H9 (cell line): ENCODE measurements at regions not wholly inside any gene's neighbourhood (a gene's known extent, or its start where the extent isn't known, plus 50 kb on each side); places are given as distances from the start of the nearest gene placed in this dataset.

Experiments
- DNase-seq: peaks from one replicate; pipeline ENCODE4 v3.0.0-alpha.2; 2017
- H2AFZ ChIP-seq: one replicate; pipeline ENCODE4 v1.6.1; 2013; ENCODE audit warnings: mild to moderate bottlenecking, low read length, control low read depth, moderate library complexity
- H2AK5ac ChIP-seq: 2 replicates; pipeline ENCODE4 v1.6.1; 2013; ENCODE audit warnings: low read length, control low read depth, mixed read lengths; ENCODE audit not compliant: insufficient read length
- H2BK120ac ChIP-seq: one replicate; pipeline ENCODE4 v1.6.1; 2013; ENCODE audit warnings: low read depth, mild to moderate bottlenecking, low read length, control low read depth, inconsistent platforms; ENCODE audit not compliant: poor library complexity, severe bottlenecking
- H2BK12ac ChIP-seq: 2 replicates; pipeline ENCODE4 v1.6.1; 2013; ENCODE audit warnings: low read length, control low read depth, mixed read lengths, low read depth; ENCODE audit not compliant: insufficient read length
- H2BK15ac ChIP-seq: 2 replicates; pipeline ENCODE4 v1.6.1; 2013; ENCODE audit warnings: low read depth, low read length, control low read depth
- H2BK20ac ChIP-seq: one replicate; pipeline ENCODE4 v1.6.1; 2013; ENCODE audit warnings: low read depth, mild to moderate bottlenecking, low read length, control low read depth, inconsistent platforms; ENCODE audit not compliant: poor library complexity, severe bottlenecking
- H2BK5ac ChIP-seq: 2 replicates; pipeline ENCODE4 v1.6.1; 2013; ENCODE audit warnings: low read length, control low read depth, mixed read lengths; ENCODE audit not compliant: insufficient read length
- H3K14ac ChIP-seq: 2 replicates; pipeline ENCODE4 v1.6.1; 2013; ENCODE audit warnings: low read length, control low read depth; ENCODE audit not compliant: insufficient read depth
- H3K18ac ChIP-seq: 2 replicates; pipeline ENCODE4 v1.6.1; 2013; ENCODE audit warnings: low read depth, mild to moderate bottlenecking, mixed read lengths, low read length, control low read depth; ENCODE audit not compliant: insufficient read length
- H3K23ac ChIP-seq: 2 replicates; pipeline ENCODE4 v1.6.1; 2013; ENCODE audit warnings: low read length, control low read depth, mixed read lengths, low read depth; ENCODE audit not compliant: insufficient read length
- H3K23me2 ChIP-seq: 2 replicates; pipeline ENCODE4 v1.6.1; 2013; ENCODE audit warnings: low read depth, mild to moderate bottlenecking, mixed read lengths, low read length, control low read depth; ENCODE audit not compliant: insufficient read length, poor library complexity, severe bottlenecking
- H3K27ac ChIP-seq: 2 replicates; pipeline ENCODE4 v1.5.1; 2013; ENCODE audit warnings: low read length, control low read depth, mixed read lengths, low read depth; ENCODE audit not compliant: insufficient read length
- H3K27me3 ChIP-seq: 2 replicates; pipeline ENCODE4 v1.6.1; 2013; ENCODE audit warnings: low read length, control low read depth, inconsistent platforms; ENCODE audit not compliant: insufficient read depth
- H3K4ac ChIP-seq: 2 replicates; pipeline ENCODE4 v1.6.1; 2013; ENCODE audit warnings: low read depth, mild to moderate bottlenecking, control low read depth, inconsistent platforms, low read length, moderate library complexity
- H3K4me1 ChIP-seq: 2 replicates; pipeline ENCODE4 v1.6.1; 2013; ENCODE audit warnings: low read length, control low read depth, inconsistent platforms; ENCODE audit not compliant: insufficient read depth
- H3K4me2 ChIP-seq: 2 replicates; pipeline ENCODE4 v1.6.1; 2013; ENCODE audit warnings: low read length, control low read depth, mixed read lengths; ENCODE audit not compliant: insufficient read length, insufficient read depth
- H3K56ac ChIP-seq: 2 replicates; pipeline ENCODE4 v1.6.1; 2013; ENCODE audit warnings: low read depth, mild to moderate bottlenecking, mixed read lengths, low read length, control low read depth; ENCODE audit not compliant: insufficient read length
- H3K79me1 ChIP-seq: 2 replicates; pipeline ENCODE4 v1.6.1; 2013; ENCODE audit warnings: low read depth, mild to moderate bottlenecking, moderate library complexity, low read length, control low read depth, inconsistent platforms; ENCODE audit not compliant: insufficient read depth, poor library complexity, severe bottlenecking
- H3K79me2 ChIP-seq: 2 replicates; pipeline ENCODE4 v1.6.1; 2013; ENCODE audit warnings: low read length, control low read depth, inconsistent platforms; ENCODE audit not compliant: insufficient read depth
- H3K9ac ChIP-seq: 2 replicates; pipeline ENCODE4 v1.6.1; 2013; ENCODE audit warnings: low read length, control low read depth, mixed read lengths; ENCODE audit not compliant: insufficient read length; ENCODE audit errors: extremely low read depth
- H3K9me3 ChIP-seq: one replicate; pipeline ENCODE4 v1.6.1; 2013; ENCODE audit warnings: low read depth, low read length, inconsistent platforms; ENCODE audit not compliant: control insufficient read depth
- H3T11ph ChIP-seq: one replicate; pipeline ENCODE4 v1.6.1; 2013; ENCODE audit warnings: mild to moderate bottlenecking, low read length, control low read depth, inconsistent platforms
- H4K20me1 ChIP-seq: one replicate; pipeline ENCODE4 v1.6.1; 2013; ENCODE audit not compliant: control insufficient read depth, insufficient read length, insufficient read depth
- H4K5ac ChIP-seq: 2 replicates; pipeline ENCODE4 v1.6.1; 2013; ENCODE audit warnings: low read depth, mild to moderate bottlenecking, mixed read lengths, low read length, control low read depth; ENCODE audit not compliant: insufficient read length
- H4K8ac ChIP-seq: replicated peaks from 2 replicates; pipeline ENCODE4 v1.6.1; 2013; ENCODE audit warnings: low read length, control low read depth, mixed read lengths, low read depth; ENCODE audit not compliant: insufficient read length
- H4K91ac ChIP-seq: 2 replicates; pipeline ENCODE4 v1.6.1; 2013; ENCODE audit warnings: low read depth, mild to moderate bottlenecking, moderate library complexity, mixed read lengths, low read length, control low read depth; ENCODE audit not compliant: insufficient read length
- H3K27ac Mint-ChIP-seq, 3 experiments: 2 replicates in 2 of 3; 3 replicates in 1 of 3; pipeline ENCODE4 v1.8.0; 2020 to 2021; ENCODE audit warnings: mixed read lengths in 3 of 3, mild to moderate bottlenecking in 1 of 3, moderate library complexity in 1 of 3
- H3K27me3 Mint-ChIP-seq: 2 replicates; pipeline ENCODE4 v1.8.0; 2021; ENCODE audit warnings: low read depth, mild to moderate bottlenecking, moderate library complexity, mixed read lengths
- H3K36me3 Mint-ChIP-seq, 3 experiments: 2 replicates in 2 of 3; 3 replicates in 1 of 3; pipeline ENCODE4 v1.8.0; 2020 to 2021; ENCODE audit warnings: low read depth in 3 of 3, mixed read lengths in 3 of 3; ENCODE audit not compliant: insufficient read depth in 1 of 3
- H3K4me1 Mint-ChIP-seq, 2 experiments: 2 replicates each; pipeline ENCODE4 v1.8.0; 2020; ENCODE audit warnings: mixed read lengths in 2 of 2
- H3K4me3 Mint-ChIP-seq, 2 experiments: 2 replicates in 1 of 2; 3 replicates in 1 of 2; pipeline ENCODE4 v1.8.0; 2020 to 2021; ENCODE audit warnings: mild to moderate bottlenecking in 2 of 2, mixed read lengths in 2 of 2, moderate library complexity in 1 of 2
- H3K9me3 Mint-ChIP-seq, 2 experiments: 2 replicates in 1 of 2; 3 replicates in 1 of 2; pipeline ENCODE4 v1.8.0; 2020; ENCODE audit warnings: mild to moderate bottlenecking in 2 of 2, mixed read lengths in 2 of 2, moderate library complexity in 1 of 2
- CTCF ChIP-seq: fragments of 200-600 bp; sonication (generic); conservative IDR thresholded peaks from 3 replicates; pipeline ENCODE4 v1.8.0; 2021; ENCODE audit warnings: antibody characterized with exemption, mild to moderate bottlenecking
- WGBS: extraction: QIAGEN DNeasy Blood & Tissue Kit; methylation state at CpG from one replicate; pipeline ENCODE4 v1.1.7; 2013; ENCODE audit warnings: missing lambda C conversion rate, low lambda C conversion rate, mixed read lengths; ENCODE audit not compliant: insufficient read length; ENCODE audit errors: extremely low coverage; 5-methylcytosine and 5-hydroxymethylcytosine counted together

GRCh38 chr16:60295451-60295850 lies 1561.3 kb upstream of the GOT2 start:
- no peaks in the 10 kb centered on the region for H3K36me3 Mint-ChIP-seq
- H4K20me1 ChIP-seq, result no peaks in the 10 kb centered on the region
- no peak overlapping the region for H2BK120ac ChIP-seq
- no peak overlapping the region for H4K5ac ChIP-seq
- no peak overlapping the region for H3K27ac ChIP-seq
- no peak overlapping the region for H3K14ac ChIP-seq
- no CpG with 5 or more reads among the region's 3 CpGs for WGBS
- H3K56ac ChIP-seq, result no peak overlapping the region
- H3K9ac ChIP-seq, result no peak overlapping the region
- no peak overlapping the region for H3K4me3 Mint-ChIP-seq
- no peak overlapping the region for H2BK5ac ChIP-seq
- no peak overlapping the region for H2BK15ac ChIP-seq
- no peaks in the 10 kb centered on the region for H3K4me1 Mint-ChIP-seq
- H3K4me1 ChIP-seq, result no peaks in the 10 kb centered on the region
- no peaks in the 10 kb centered on the region for H3K79me1 ChIP-seq
- H3T11ph ChIP-seq, result no peak overlapping the region
- no peak overlapping the region for H3K23ac ChIP-seq
- no peak overlapping the region for H4K91ac ChIP-seq
- H3K27me3 ChIP-seq, result no peaks in the 10 kb centered on the region
- H2BK12ac ChIP-seq, result no peak overlapping the region
- TF ChIP-seq CTCF, result no peak
- no peak overlapping the region for H3K4me2 ChIP-seq
- H3K79me2 ChIP-seq, result no peaks in the 10 kb centered on the region
- no peaks in the 10 kb centered on the region for H3K9me3 ChIP-seq
- H3K27me3 Mint-ChIP-seq, result no peaks in the 10 kb centered on the region
- H2AFZ ChIP-seq, result no peak overlapping the region
- no peak overlapping the region for H4K8ac ChIP-seq
- no peak overlapping the region for H2AK5ac ChIP-seq
- no peak for DNase-seq
- no peak overlapping the region for H2BK20ac ChIP-seq
- no peak overlapping the region for H3K27ac Mint-ChIP-seq
- H3K18ac ChIP-seq, result no peak overlapping the region
- H3K4ac ChIP-seq, result no peak overlapping the region
- H3K23me2 ChIP-seq, result no peaks in the 10 kb centered on the region
- peaks cover 0 to 4% of the 10 kb centered on the region in 2 experiments; a peak in 1 of 5 replicates for H3K9me3 Mint-ChIP-seq
